PC-9 (cell line): ENCODE measurements at regions not wholly inside any gene's neighbourhood (a gene's known extent, or its start where the extent isn't known, plus 50 kb on each side); places are given as distances from the start of the nearest gene placed in this dataset.

Source experiments
- EZH2 ChIP-seq: fragments of 200-600 bp; sonication (generic); IDR thresholded peaks from 2 replicates; pipeline ENCODE4 v1.8.0; 2017; ENCODE audit warnings: antibody characterized with exemption, low read depth
- TF ChIP-seq, protein P1 (sequence below): fragments of 200-600 bp; sonication (generic); conservative IDR thresholded peaks from 2 replicates; pipeline ENCODE4 v1.6.1; 2017; ENCODE audit warnings: mixed run types, antibody characterized with exemption, mild to moderate bottlenecking, moderate library complexity

DNA sequence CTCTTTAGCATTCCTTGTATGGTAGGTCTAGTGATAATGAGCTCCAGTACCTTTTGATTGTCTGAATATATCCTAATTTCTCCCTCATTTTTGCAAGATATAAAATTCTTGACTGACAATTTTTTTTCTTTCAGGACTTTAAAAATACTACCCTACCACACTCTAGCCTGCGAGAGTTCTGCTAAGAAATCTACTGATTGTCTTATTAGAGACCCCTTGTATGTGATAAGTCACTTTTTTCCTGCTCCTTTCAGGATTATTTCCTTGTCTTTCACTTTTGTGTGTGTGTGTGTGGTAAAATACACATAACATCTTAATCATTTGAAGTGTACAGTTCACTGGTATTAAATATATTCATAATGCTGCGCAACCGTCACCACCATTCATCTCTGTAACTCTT, 68.7 kb upstream of the PPP1R9A start:
- TF ChIP-seq, protein P1, sequence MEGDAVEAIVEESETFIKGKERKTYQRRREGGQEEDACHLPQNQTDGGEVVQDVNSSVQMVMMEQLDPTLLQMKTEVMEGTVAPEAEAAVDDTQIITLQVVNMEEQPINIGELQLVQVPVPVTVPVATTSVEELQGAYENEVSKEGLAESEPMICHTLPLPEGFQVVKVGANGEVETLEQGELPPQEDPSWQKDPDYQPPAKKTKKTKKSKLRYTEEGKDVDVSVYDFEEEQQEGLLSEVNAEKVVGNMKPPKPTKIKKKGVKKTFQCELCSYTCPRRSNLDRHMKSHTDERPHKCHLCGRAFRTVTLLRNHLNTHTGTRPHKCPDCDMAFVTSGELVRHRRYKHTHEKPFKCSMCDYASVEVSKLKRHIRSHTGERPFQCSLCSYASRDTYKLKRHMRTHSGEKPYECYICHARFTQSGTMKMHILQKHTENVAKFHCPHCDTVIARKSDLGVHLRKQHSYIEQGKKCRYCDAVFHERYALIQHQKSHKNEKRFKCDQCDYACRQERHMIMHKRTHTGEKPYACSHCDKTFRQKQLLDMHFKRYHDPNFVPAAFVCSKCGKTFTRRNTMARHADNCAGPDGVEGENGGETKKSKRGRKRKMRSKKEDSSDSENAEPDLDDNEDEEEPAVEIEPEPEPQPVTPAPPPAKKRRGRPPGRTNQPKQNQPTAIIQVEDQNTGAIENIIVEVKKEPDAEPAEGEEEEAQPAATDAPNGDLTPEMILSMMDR = no peak
- no peak for TF ChIP-seq EZH2
